H9 (cell line): ENCODE measurements at regions not wholly inside any gene's neighbourhood (a gene's known extent, or its start where the extent isn't known, plus 50 kb on each side); places are given as distances from the start of the nearest gene placed in this dataset.

Experiments
- DNase-seq: peaks from one replicate; pipeline ENCODE4 v3.0.0-alpha.2; 2017
- H2AFZ ChIP-seq: one replicate; pipeline ENCODE4 v1.6.1; 2013; ENCODE audit warnings: mild to moderate bottlenecking, low read length, control low read depth, moderate library complexity
- H2AK5ac ChIP-seq: 2 replicates; pipeline ENCODE4 v1.6.1; 2013; ENCODE audit warnings: low read length, control low read depth, mixed read lengths; ENCODE audit not compliant: insufficient read length
- H2BK120ac ChIP-seq: one replicate; pipeline ENCODE4 v1.6.1; 2013; ENCODE audit warnings: low read depth, mild to moderate bottlenecking, low read length, control low read depth, inconsistent platforms; ENCODE audit not compliant: poor library complexity, severe bottlenecking
- H2BK12ac ChIP-seq: 2 replicates; pipeline ENCODE4 v1.6.1; 2013; ENCODE audit warnings: low read length, control low read depth, mixed read lengths, low read depth; ENCODE audit not compliant: insufficient read length
- H2BK15ac ChIP-seq: 2 replicates; pipeline ENCODE4 v1.6.1; 2013; ENCODE audit warnings: low read depth, low read length, control low read depth
- H2BK20ac ChIP-seq: one replicate; pipeline ENCODE4 v1.6.1; 2013; ENCODE audit warnings: low read depth, mild to moderate bottlenecking, low read length, control low read depth, inconsistent platforms; ENCODE audit not compliant: poor library complexity, severe bottlenecking
- H2BK5ac ChIP-seq: 2 replicates; pipeline ENCODE4 v1.6.1; 2013; ENCODE audit warnings: low read length, control low read depth, mixed read lengths; ENCODE audit not compliant: insufficient read length
- H3K14ac ChIP-seq: 2 replicates; pipeline ENCODE4 v1.6.1; 2013; ENCODE audit warnings: low read length, control low read depth; ENCODE audit not compliant: insufficient read depth
- H3K18ac ChIP-seq: 2 replicates; pipeline ENCODE4 v1.6.1; 2013; ENCODE audit warnings: low read depth, mild to moderate bottlenecking, mixed read lengths, low read length, control low read depth; ENCODE audit not compliant: insufficient read length
- H3K23ac ChIP-seq: 2 replicates; pipeline ENCODE4 v1.6.1; 2013; ENCODE audit warnings: low read length, control low read depth, mixed read lengths, low read depth; ENCODE audit not compliant: insufficient read length
- H3K23me2 ChIP-seq: 2 replicates; pipeline ENCODE4 v1.6.1; 2013; ENCODE audit warnings: low read depth, mild to moderate bottlenecking, mixed read lengths, low read length, control low read depth; ENCODE audit not compliant: insufficient read length, poor library complexity, severe bottlenecking
- H3K27ac ChIP-seq: 2 replicates; pipeline ENCODE4 v1.5.1; 2013; ENCODE audit warnings: low read length, control low read depth, mixed read lengths, low read depth; ENCODE audit not compliant: insufficient read length
- H3K27me3 ChIP-seq: 2 replicates; pipeline ENCODE4 v1.6.1; 2013; ENCODE audit warnings: low read length, control low read depth, inconsistent platforms; ENCODE audit not compliant: insufficient read depth
- H3K4ac ChIP-seq: 2 replicates; pipeline ENCODE4 v1.6.1; 2013; ENCODE audit warnings: low read depth, mild to moderate bottlenecking, control low read depth, inconsistent platforms, low read length, moderate library complexity
- H3K4me1 ChIP-seq: 2 replicates; pipeline ENCODE4 v1.6.1; 2013; ENCODE audit warnings: low read length, control low read depth, inconsistent platforms; ENCODE audit not compliant: insufficient read depth
- H3K4me2 ChIP-seq: 2 replicates; pipeline ENCODE4 v1.6.1; 2013; ENCODE audit warnings: low read length, control low read depth, mixed read lengths; ENCODE audit not compliant: insufficient read length, insufficient read depth
- H3K56ac ChIP-seq: 2 replicates; pipeline ENCODE4 v1.6.1; 2013; ENCODE audit warnings: low read depth, mild to moderate bottlenecking, mixed read lengths, low read length, control low read depth; ENCODE audit not compliant: insufficient read length
- H3K79me1 ChIP-seq: 2 replicates; pipeline ENCODE4 v1.6.1; 2013; ENCODE audit warnings: low read depth, mild to moderate bottlenecking, moderate library complexity, low read length, control low read depth, inconsistent platforms; ENCODE audit not compliant: insufficient read depth, poor library complexity, severe bottlenecking
- H3K79me2 ChIP-seq: 2 replicates; pipeline ENCODE4 v1.6.1; 2013; ENCODE audit warnings: low read length, control low read depth, inconsistent platforms; ENCODE audit not compliant: insufficient read depth
- H3K9ac ChIP-seq: 2 replicates; pipeline ENCODE4 v1.6.1; 2013; ENCODE audit warnings: low read length, control low read depth, mixed read lengths; ENCODE audit not compliant: insufficient read length; ENCODE audit errors: extremely low read depth
- H3K9me3 ChIP-seq: one replicate; pipeline ENCODE4 v1.6.1; 2013; ENCODE audit warnings: low read depth, low read length, inconsistent platforms; ENCODE audit not compliant: control insufficient read depth
- H3T11ph ChIP-seq: one replicate; pipeline ENCODE4 v1.6.1; 2013; ENCODE audit warnings: mild to moderate bottlenecking, low read length, control low read depth, inconsistent platforms
- H4K20me1 ChIP-seq: one replicate; pipeline ENCODE4 v1.6.1; 2013; ENCODE audit not compliant: control insufficient read depth, insufficient read length, insufficient read depth
- H4K5ac ChIP-seq: 2 replicates; pipeline ENCODE4 v1.6.1; 2013; ENCODE audit warnings: low read depth, mild to moderate bottlenecking, mixed read lengths, low read length, control low read depth; ENCODE audit not compliant: insufficient read length
- H4K8ac ChIP-seq: replicated peaks from 2 replicates; pipeline ENCODE4 v1.6.1; 2013; ENCODE audit warnings: low read length, control low read depth, mixed read lengths, low read depth; ENCODE audit not compliant: insufficient read length
- H4K91ac ChIP-seq: 2 replicates; pipeline ENCODE4 v1.6.1; 2013; ENCODE audit warnings: low read depth, mild to moderate bottlenecking, moderate library complexity, mixed read lengths, low read length, control low read depth; ENCODE audit not compliant: insufficient read length
- H3K27ac Mint-ChIP-seq, 3 experiments: 2 replicates in 2 of 3; 3 replicates in 1 of 3; pipeline ENCODE4 v1.8.0; 2020 to 2021; ENCODE audit warnings: mixed read lengths in 3 of 3, mild to moderate bottlenecking in 1 of 3, moderate library complexity in 1 of 3
- H3K27me3 Mint-ChIP-seq: 2 replicates; pipeline ENCODE4 v1.8.0; 2021; ENCODE audit warnings: low read depth, mild to moderate bottlenecking, moderate library complexity, mixed read lengths
- H3K36me3 Mint-ChIP-seq, 3 experiments: 2 replicates in 2 of 3; 3 replicates in 1 of 3; pipeline ENCODE4 v1.8.0; 2020 to 2021; ENCODE audit warnings: low read depth in 3 of 3, mixed read lengths in 3 of 3; ENCODE audit not compliant: insufficient read depth in 1 of 3
- H3K4me1 Mint-ChIP-seq, 2 experiments: 2 replicates each; pipeline ENCODE4 v1.8.0; 2020; ENCODE audit warnings: mixed read lengths in 2 of 2
- H3K4me3 Mint-ChIP-seq, 2 experiments: 2 replicates in 1 of 2; 3 replicates in 1 of 2; pipeline ENCODE4 v1.8.0; 2020 to 2021; ENCODE audit warnings: mild to moderate bottlenecking in 2 of 2, mixed read lengths in 2 of 2, moderate library complexity in 1 of 2
- H3K9me3 Mint-ChIP-seq, 2 experiments: 2 replicates in 1 of 2; 3 replicates in 1 of 2; pipeline ENCODE4 v1.8.0; 2020; ENCODE audit warnings: mild to moderate bottlenecking in 2 of 2, mixed read lengths in 2 of 2, moderate library complexity in 1 of 2
- CTCF ChIP-seq: fragments of 200-600 bp; sonication (generic); conservative IDR thresholded peaks from 3 replicates; pipeline ENCODE4 v1.8.0; 2021; ENCODE audit warnings: antibody characterized with exemption, mild to moderate bottlenecking
- WGBS: extraction: QIAGEN DNeasy Blood & Tissue Kit; methylation state at CpG from one replicate; pipeline ENCODE4 v1.1.7; 2013; ENCODE audit warnings: missing lambda C conversion rate, low lambda C conversion rate, mixed read lengths; ENCODE audit not compliant: insufficient read length; ENCODE audit errors: extremely low coverage; 5-methylcytosine and 5-hydroxymethylcytosine counted together

DNA sequence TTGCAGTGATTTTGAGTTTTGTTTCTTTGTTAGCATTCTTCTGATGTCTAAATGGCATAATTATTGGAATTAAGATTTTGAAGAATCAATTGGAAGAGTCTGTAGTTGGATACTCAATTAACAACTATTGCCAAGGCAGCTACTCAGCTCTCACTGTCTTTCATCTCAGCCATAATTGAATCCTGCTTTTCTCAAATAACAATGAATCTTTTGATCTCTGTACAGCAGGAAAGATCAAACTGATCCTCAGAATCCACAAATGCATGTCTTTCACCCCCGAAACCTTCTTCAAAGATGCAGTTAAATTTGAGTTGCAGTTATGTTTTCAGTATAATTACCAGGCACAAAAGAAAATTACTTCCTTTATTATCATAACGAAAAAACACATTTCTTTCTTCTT is 86.2 kb downstream of the MAD2L1 start:
- no peak overlapping the region for H2BK20ac ChIP-seq
- H3K79me2 ChIP-seq: no peaks in the 10 kb centered on the region
- no peak overlapping the region for H3K27ac ChIP-seq
- H2AK5ac ChIP-seq: no peak overlapping the region
- Mint-ChIP-seq H3K4me3 (no peak overlapping the region), H3K27ac (no peak overlapping the region), H3K4me1 (peaks cover 0 to 14% of the 10 kb centered on the region in 2 experiments; a peak in 2 of 4 replicates), H3K9me3 (no peaks in the 10 kb centered on the region), H3K36me3 (no peaks in the 10 kb centered on the region), H3K27me3 (no peaks in the 10 kb centered on the region)
- DNase-seq: no peak
- 100% methylated on average over 1 of the region's 2 CpGs for WGBS
- no peak overlapping the region for H4K5ac ChIP-seq
- H3K23me2 ChIP-seq: no peaks in the 10 kb centered on the region
- H3K9me3 ChIP-seq: no peaks in the 10 kb centered on the region
- no peak overlapping the region for H2BK15ac ChIP-seq
- H3T11ph ChIP-seq: no peak overlapping the region
- no peaks in the 10 kb centered on the region for H3K27me3 ChIP-seq
- H2BK12ac ChIP-seq: no peak overlapping the region
- no peak overlapping the region for H3K23ac ChIP-seq
- no peak overlapping the region for H4K8ac ChIP-seq
- H3K18ac ChIP-seq: no peak overlapping the region
- H3K9ac ChIP-seq: no peak overlapping the region
- H2BK120ac ChIP-seq: no peak overlapping the region
- no peaks in the 10 kb centered on the region for H4K20me1 ChIP-seq
- no peak for TF ChIP-seq CTCF
- no peak overlapping the region for H4K91ac ChIP-seq
- H3K4me2 ChIP-seq: no peak overlapping the region
- peaks cover 9% of the 10 kb centered on the region for H3K4me1 ChIP-seq
- H3K4ac ChIP-seq: no peak overlapping the region
- no peak overlapping the region for H3K14ac ChIP-seq
- H2BK5ac ChIP-seq: no peak overlapping the region
- H3K79me1 ChIP-seq: no peaks in the 10 kb centered on the region
- no peak overlapping the region for H2AFZ ChIP-seq
- H3K56ac ChIP-seq: no peak overlapping the region
